ENCODE measurements at regions not wholly inside any gene's neighbourhood (a gene's known extent, or its start where the extent isn't known, plus 50 kb on each side); places are given as distances from the start of the nearest gene placed in this dataset.
"Not testable (repeated sequence)": the region's sequence is repeated elsewhere in the genome, so short reads cannot be mapped to it uniquely, and the experiment has no call there.

- H3K4me1 Mint-ChIP-seq; H3K27ac Mint-ChIP-seq; DNase-seq; CTCF ChIA-PET; H3K27me3 Mint-ChIP-seq; ATAC-seq; intact Hi-C loops (cut with DNase I, micrococcal nuclease); H3K4me3 Mint-ChIP-seq; POLR2A ChIA-PET; H3K36me3 Mint-ChIP-seq (ENCODE audit: low read depth); H3K9me3 Mint-ChIP-seq (ENCODE audit: low read depth): not testable (repeated sequence)
These were observed 406.0 kb downstream of the TFAP2B start for GRCh38 chr6:51224580-51225240.

GRCh38 chr6:51241376-51241775, 422.7 kb downstream of the TFAP2B start:
- Mint-ChIP-seq H3K9me3 (ENCODE audit: low read depth) (peaks cover 2% of the 10 kb centered on the region), H3K27ac (no peak overlapping the region), H3K4me3 (no peak overlapping the region), H3K36me3 (ENCODE audit: low read depth) (no peaks in the 10 kb centered on the region), H3K4me1 (no peaks in the 10 kb centered on the region), H3K27me3 (no peaks in the 10 kb centered on the region)
- CTCF ChIA-PET, result no interaction called here
- POLR2A ChIA-PET, result no interaction called here
- ATAC-seq, result no peak
- no peak for DNase-seq
- intact Hi-C loops (cut with DNase I, micrococcal nuclease), result no loop called here

GRCh38 chr6:51249798-51250197, 431.1 kb downstream of the TFAP2B start:
- no peak for ATAC-seq
- no peak overlapping the region for H3K4me3 Mint-ChIP-seq
- no peak for DNase-seq
- ChIA-PET CTCF (no interaction called here), POLR2A (no interaction called here)
- peaks cover 2% of the 10 kb centered on the region for H3K9me3 Mint-ChIP-seq (ENCODE audit: low read depth)
- H3K4me1 Mint-ChIP-seq, result no peaks in the 10 kb centered on the region
- H3K36me3 Mint-ChIP-seq (ENCODE audit: low read depth), result no peaks in the 10 kb centered on the region
- no peaks in the 10 kb centered on the region for H3K27me3 Mint-ChIP-seq
- intact Hi-C loops (cut with DNase I, micrococcal nuclease), result no loop called here
- no peak overlapping the region for H3K27ac Mint-ChIP-seq

DNA sequence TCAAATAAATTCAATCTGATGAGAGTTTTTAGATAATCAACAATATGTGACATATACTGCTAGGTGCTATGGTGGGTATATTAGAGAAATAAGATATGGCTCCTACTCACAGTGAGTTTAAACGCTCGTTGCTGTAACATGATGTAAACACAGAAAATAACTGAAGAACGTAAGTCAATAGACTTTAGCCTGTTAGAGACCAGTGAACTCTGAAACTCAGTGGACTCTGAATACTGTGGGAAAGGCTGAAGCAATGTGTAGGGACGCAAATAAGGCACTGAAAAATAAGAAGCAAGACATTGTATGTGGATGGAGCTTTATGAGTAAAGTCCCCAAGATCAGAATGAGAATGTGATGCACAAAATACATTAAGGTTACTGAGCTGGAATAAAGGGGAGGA, 431.6 kb downstream of the TFAP2B start:
- intact Hi-C loops (cut with DNase I, micrococcal nuclease), result no loop called here
- no peaks in the 10 kb centered on the region for H3K36me3 Mint-ChIP-seq (ENCODE audit: low read depth)
- H3K27ac Mint-ChIP-seq, result no peak overlapping the region
- ChIA-PET POLR2A (no interaction called here), CTCF (no interaction called here)
- ATAC-seq (no peak), DNase-seq (no peak)
- no peaks in the 10 kb centered on the region for H3K27me3 Mint-ChIP-seq
- no peaks in the 10 kb centered on the region for H3K4me1 Mint-ChIP-seq
- H3K9me3 Mint-ChIP-seq (ENCODE audit: low read depth), result peaks cover 2% of the 10 kb centered on the region
- H3K4me3 Mint-ChIP-seq, result no peak overlapping the region

DNA sequence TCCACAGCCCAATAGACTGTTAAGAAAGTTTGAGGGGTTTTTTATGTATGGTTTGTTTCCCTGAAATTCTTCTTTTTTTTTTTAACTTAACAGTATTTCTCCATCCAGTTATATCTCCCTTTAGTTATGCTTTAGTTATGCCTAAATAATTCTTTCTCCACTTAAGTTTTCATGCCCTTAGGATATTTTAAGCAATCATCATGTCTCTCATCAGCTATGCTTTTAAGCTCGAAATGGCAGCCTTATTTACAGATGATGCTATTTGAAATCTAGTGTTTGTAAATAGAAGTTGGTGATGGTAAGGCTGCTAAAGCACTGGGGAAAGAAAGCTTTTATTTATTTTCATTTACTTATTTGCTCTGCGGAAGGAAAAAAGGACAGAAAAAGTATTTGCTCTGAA, 439.3 kb downstream of the TFAP2B start:
- ChIA-PET CTCF (no interaction called here), POLR2A (no interaction called here)
- H3K27ac Mint-ChIP-seq, result no peak overlapping the region
- no peak for DNase-seq
- no peaks in the 10 kb centered on the region for H3K36me3 Mint-ChIP-seq (ENCODE audit: low read depth)
- no peak for ATAC-seq
- no peaks in the 10 kb centered on the region for H3K4me1 Mint-ChIP-seq
- H3K27me3 Mint-ChIP-seq, result no peaks in the 10 kb centered on the region
- no peaks in the 10 kb centered on the region for H3K9me3 Mint-ChIP-seq (ENCODE audit: low read depth)
- intact Hi-C loops (cut with DNase I, micrococcal nuclease), result no loop called here
- no peak overlapping the region for H3K4me3 Mint-ChIP-seq

DNA sequence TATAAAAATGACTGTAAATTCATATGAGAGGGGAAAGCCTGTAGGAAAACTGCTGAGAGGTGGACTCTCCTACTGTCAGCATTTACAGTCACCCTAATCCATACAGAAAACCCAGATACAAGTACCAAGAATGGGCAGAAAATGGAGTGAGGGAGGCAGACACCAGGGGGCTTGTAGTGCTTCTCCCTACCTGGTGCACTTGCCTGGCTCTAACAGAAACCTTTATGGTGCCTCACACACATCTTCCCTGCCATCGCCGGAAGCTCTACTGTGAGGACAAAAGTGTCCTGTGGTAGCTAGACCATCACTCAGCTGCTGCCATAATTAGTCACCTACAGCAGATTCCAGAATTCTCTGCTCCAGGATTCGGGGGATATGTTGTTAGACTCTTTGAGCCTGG, 441.3 kb downstream of the TFAP2B start:
- intact Hi-C loops (cut with DNase I, micrococcal nuclease), result no loop called here
- ATAC-seq (no peak), DNase-seq (no peak)
- H3K27ac Mint-ChIP-seq, result no peak overlapping the region
- H3K36me3 Mint-ChIP-seq (ENCODE audit: low read depth), result no peaks in the 10 kb centered on the region
- ChIA-PET POLR2A (no interaction called here), CTCF (no interaction called here)
- H3K4me1 Mint-ChIP-seq, result no peaks in the 10 kb centered on the region
- no peak overlapping the region for H3K4me3 Mint-ChIP-seq
- no peaks in the 10 kb centered on the region for H3K9me3 Mint-ChIP-seq (ENCODE audit: low read depth)
- H3K27me3 Mint-ChIP-seq, result no peaks in the 10 kb centered on the region

GRCh38 chr6:51261691-51262090, 443.0 kb downstream of the TFAP2B start:
- H3K36me3 Mint-ChIP-seq (ENCODE audit: low read depth), result no peaks in the 10 kb centered on the region
- ATAC-seq, result no peak
- H3K9me3 Mint-ChIP-seq (ENCODE audit: low read depth), result no peaks in the 10 kb centered on the region
- intact Hi-C loops (cut with DNase I, micrococcal nuclease), result no loop called here
- DNase-seq, result no peak
- H3K27me3 Mint-ChIP-seq, result no peaks in the 10 kb centered on the region
- no peaks in the 10 kb centered on the region for H3K4me1 Mint-ChIP-seq
- H3K27ac Mint-ChIP-seq, result no peak overlapping the region
- ChIA-PET POLR2A (no interaction called here), CTCF (no interaction called here)
- H3K4me3 Mint-ChIP-seq, result no peak overlapping the region

DNA sequence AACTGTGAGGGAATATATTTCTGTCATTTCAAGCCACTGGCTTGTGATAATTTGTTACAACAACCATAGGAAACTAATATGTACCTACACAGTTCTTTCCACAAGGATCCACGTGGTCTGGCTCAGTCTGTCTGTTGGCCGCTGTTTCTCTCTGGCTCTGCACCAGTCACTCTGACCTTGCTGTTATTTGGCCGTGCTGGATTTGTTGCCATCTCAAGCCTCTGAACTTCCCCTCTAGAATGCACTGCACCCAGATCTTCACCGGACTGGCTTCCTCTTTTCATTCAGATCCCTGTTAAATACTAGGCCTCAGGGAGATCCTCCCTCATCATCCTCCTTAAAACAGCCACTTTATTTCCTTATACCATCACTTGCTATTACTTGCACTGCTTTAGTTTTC, 446.8 kb downstream of the TFAP2B start:
- Mint-ChIP-seq H3K4me1 (no peaks in the 10 kb centered on the region), H3K9me3 (ENCODE audit: low read depth) (peaks cover 1% of the 10 kb centered on the region), H3K27ac (no peak overlapping the region), H3K4me3 (no peak overlapping the region), H3K27me3 (no peaks in the 10 kb centered on the region), H3K36me3 (ENCODE audit: low read depth) (no peaks in the 10 kb centered on the region)
- ChIA-PET CTCF (no interaction called here), POLR2A (no interaction called here)
- ATAC-seq (no peak), DNase-seq (no peak)
- intact Hi-C loops (cut with DNase I, micrococcal nuclease), result no loop called here

DNA sequence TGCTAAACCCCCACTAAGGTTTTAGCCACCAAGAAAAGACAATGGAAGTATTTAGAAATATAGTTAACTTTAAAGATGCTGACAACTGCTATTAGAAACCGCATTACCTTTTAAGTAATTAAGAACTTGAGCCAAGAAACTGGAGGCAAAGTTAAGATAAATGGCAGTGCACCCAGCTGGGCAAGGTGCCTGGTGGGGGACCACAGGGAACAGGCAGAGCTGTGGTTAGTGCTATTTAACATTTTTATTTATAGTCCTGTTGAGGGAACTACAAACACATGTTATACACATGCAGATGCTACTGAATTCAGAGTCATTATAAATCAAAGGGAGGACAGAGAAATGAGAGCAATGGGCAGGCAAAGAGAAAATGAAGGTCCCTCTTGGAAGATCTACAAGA, 447.9 kb downstream of the TFAP2B start:
- CTCF ChIA-PET, result no interaction called here
- ATAC-seq, result no peak
- DNase-seq, result no peak
- peaks cover 3% of the 10 kb centered on the region for H3K9me3 Mint-ChIP-seq (ENCODE audit: low read depth)
- intact Hi-C loops (cut with DNase I, micrococcal nuclease), result no loop called here
- H3K4me3 Mint-ChIP-seq, result no peak overlapping the region
- H3K27me3 Mint-ChIP-seq, result no peaks in the 10 kb centered on the region
- no peak overlapping the region for H3K27ac Mint-ChIP-seq
- H3K36me3 Mint-ChIP-seq (ENCODE audit: low read depth), result no peaks in the 10 kb centered on the region
- no peaks in the 10 kb centered on the region for H3K4me1 Mint-ChIP-seq
- POLR2A ChIA-PET, result no interaction called here

DNA sequence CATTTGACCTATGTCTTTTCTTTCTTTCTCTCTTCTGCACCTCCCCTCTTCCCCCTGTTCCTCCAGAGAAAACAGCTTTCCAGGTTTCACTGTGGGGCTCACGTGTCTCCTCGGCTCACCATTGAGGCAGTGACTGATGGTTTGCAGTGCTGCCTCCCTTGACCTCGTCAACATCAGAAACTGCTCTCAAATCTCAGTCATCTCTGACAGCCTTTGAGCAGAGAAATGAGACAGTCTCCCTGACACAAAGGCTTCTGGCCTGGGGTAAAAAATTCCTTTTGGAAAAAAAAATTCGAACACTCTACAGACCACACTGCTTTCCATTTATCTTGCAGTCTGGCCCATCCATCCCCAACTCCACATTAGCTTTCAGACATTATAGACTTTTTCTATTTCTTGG, 450.0 kb downstream of the TFAP2B start:
- Mint-ChIP-seq H3K36me3 (ENCODE audit: low read depth) (no peaks in the 10 kb centered on the region), H3K9me3 (ENCODE audit: low read depth) (peaks cover 3% of the 10 kb centered on the region), H3K27me3 (no peaks in the 10 kb centered on the region), H3K4me1 (no peaks in the 10 kb centered on the region), H3K27ac (no peak overlapping the region), H3K4me3 (no peak overlapping the region)
- DNase-seq (no peak), ATAC-seq (no peak)
- POLR2A ChIA-PET, result no interaction called here
- CTCF ChIA-PET, result no interaction called here
- intact Hi-C loops (cut with DNase I, micrococcal nuclease), result no loop called here

DNA sequence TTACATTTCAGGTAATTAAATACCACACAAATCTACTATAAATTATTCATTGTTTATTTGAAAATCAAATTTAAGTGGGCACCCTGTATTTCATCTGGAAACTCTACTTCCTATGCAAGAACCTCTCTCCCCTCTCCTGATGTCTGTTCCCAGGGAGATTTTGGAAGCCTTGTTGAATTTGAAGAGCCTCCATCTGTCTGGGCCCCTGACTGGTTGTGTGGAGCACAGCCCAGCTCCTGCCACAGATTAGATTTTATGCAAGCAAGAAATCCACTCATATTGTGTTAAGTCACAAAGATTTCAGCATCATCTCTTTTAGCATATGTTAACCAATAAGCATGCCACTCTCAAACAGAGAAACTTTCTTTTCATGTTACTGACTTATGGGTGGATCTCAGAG, 451.2 kb downstream of the TFAP2B start:
- peaks cover 3% of the 10 kb centered on the region for H3K9me3 Mint-ChIP-seq (ENCODE audit: low read depth)
- intact Hi-C loops (cut with DNase I, micrococcal nuclease), result no loop called here
- ATAC-seq (no peak), DNase-seq (no peak)
- no peaks in the 10 kb centered on the region for H3K36me3 Mint-ChIP-seq (ENCODE audit: low read depth)
- no peak overlapping the region for H3K4me3 Mint-ChIP-seq
- no peaks in the 10 kb centered on the region for H3K27me3 Mint-ChIP-seq
- no peaks in the 10 kb centered on the region for H3K4me1 Mint-ChIP-seq
- H3K27ac Mint-ChIP-seq, result no peak overlapping the region
- ChIA-PET CTCF (no interaction called here), POLR2A (no interaction called here)

- intact Hi-C loops (cut with DNase I, micrococcal nuclease), result no loop called here
- ChIA-PET CTCF (no interaction called here), POLR2A (no interaction called here)
- no peak for DNase-seq
- Mint-ChIP-seq H3K4me3 (no peak overlapping the region), H3K27ac (no peak overlapping the region), H3K27me3 (no peaks in the 10 kb centered on the region), H3K4me1 (no peaks in the 10 kb centered on the region), H3K36me3 (ENCODE audit: low read depth) (no peaks in the 10 kb centered on the region), H3K9me3 (ENCODE audit: low read depth) (peaks cover 3% of the 10 kb centered on the region)
- no peak for ATAC-seq
These were observed 452.9 kb downstream of the TFAP2B start for GRCh38 chr6:51271615-51272014.

DNA sequence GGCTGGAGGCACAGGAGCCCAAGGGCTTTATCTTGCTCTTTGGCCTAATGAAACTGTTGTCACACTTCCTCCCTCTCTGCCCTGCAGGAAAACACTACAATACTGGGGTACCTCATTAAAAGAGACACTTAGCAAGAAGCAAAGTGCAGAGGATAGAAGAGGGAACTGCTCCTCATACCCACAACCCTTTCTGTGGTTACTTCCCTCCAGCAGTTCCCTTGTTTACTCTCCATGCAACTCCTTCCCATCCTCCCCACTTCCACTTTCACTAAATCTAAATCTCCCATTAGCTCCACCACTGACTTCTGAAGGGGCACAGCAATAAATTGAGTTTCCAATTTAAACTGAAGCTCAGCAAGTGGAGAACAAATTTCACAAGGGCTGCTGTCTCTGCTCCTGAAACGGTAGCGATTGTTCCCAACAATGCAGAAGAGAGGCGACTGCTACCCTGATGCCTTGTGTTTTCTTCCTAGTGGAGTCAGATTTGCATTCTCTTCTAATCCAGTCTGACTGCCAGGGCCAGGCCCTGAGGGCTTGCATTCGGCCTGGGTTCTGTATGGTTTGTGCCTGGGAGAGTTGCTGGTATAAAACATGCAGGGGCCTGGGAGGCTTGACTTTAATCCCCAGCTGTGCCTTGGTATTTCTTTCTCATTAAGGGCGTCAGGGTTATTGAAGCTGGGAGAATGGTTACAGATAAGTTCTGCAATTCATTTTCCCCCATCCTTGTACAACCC, 454.7 kb downstream of the TFAP2B start:
- Mint-ChIP-seq H3K27me3 (no peaks in the 10 kb centered on the region), H3K36me3 (ENCODE audit: low read depth) (no peaks in the 10 kb centered on the region), H3K4me3 (no peak overlapping the region), H3K9me3 (ENCODE audit: low read depth) (peaks cover 5% of the 10 kb centered on the region), H3K27ac (no peak overlapping the region), H3K4me1 (no peaks in the 10 kb centered on the region)
- ATAC-seq (no peak), DNase-seq (no peak)
- CTCF ChIA-PET, result no interaction called here
- POLR2A ChIA-PET, result no interaction called here
- intact Hi-C loops (cut with DNase I, micrococcal nuclease), result no loop called here
